ENCODE measurements at regions not wholly inside any gene's neighbourhood (a gene's known extent, or its start where the extent isn't known, plus 50 kb on each side); places are given as distances from the start of the nearest gene placed in this dataset.
"Not testable (repeated sequence)": the region's sequence is repeated elsewhere in the genome, so short reads cannot be mapped to it uniquely, and the experiment has no call there.

DNA sequence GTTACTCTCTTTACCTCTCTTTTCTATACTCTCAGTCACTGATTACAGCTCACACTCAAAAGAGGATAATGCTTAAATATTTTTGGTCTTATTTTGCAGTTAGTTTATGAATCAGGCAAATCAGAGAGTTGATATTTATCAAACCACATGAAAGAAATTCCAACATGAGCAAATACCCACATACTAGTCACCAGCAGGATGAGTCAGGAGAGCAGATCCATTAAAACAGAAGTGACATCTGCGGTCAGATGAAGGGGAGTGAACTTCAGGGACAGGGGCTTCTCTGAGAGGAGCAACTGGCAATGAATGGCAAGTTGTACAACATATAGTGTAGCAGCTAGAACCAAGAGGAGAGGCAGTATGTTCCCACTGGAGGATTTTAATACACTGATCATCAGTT is 258.7 kb downstream of the SYT10 start:
- Histone ChIP-seq H3K9ac (replicated peaks; ENCODE audit: extremely low read depth, insufficient read depth, low read length) (no peak overlapping the region), H3K4me3 (replicated peaks in 1 of 3; ENCODE audit: insufficient read depth in 1 of 3, low read depth in 1 of 3, low read length in 3 of 3) (no peak overlapping the region), H3K9me3 (replicated peaks; ENCODE audit: control insufficient read depth, insufficient read depth, low read length) (no peaks in the 10 kb centered on the region), H3K36me3 (ENCODE audit: control insufficient read depth in 2 of 2, extremely low read depth in 1 of 2, insufficient read depth in 2 of 2, low read length in 2 of 2) (no peaks in the 10 kb centered on the region), H2AFZ (ENCODE audit: low read depth, low read length) (no peak overlapping the region), H3K9me1 (replicated peaks; ENCODE audit: control insufficient read depth, extremely low read depth, insufficient read depth, low read length) (no peaks in the 10 kb centered on the region), H3K27me3 (ENCODE audit: control insufficient read depth in 2 of 2, insufficient read depth in 2 of 2, low read length in 2 of 2) (no peaks in the 10 kb centered on the region), H3K4me1 (ENCODE audit: control insufficient read depth, extremely low read depth, insufficient read depth, low read length) (no peaks in the 10 kb centered on the region), H4K20me1 (replicated peaks; ENCODE audit: control insufficient read depth, extremely low read depth, insufficient read depth, low read length) (no peaks in the 10 kb centered on the region), H3K4me2 (ENCODE audit: insufficient read depth, low read length) (no peak overlapping the region), H3K27ac (ENCODE audit: insufficient read depth, low read depth, low read length) (no peak overlapping the region), H3K79me2 (ENCODE audit: control insufficient read depth, insufficient read depth, low read length) (no peaks in the 10 kb centered on the region)
- no TSS peak for BruUV-seq (replicated peaks)
- CTCF ChIA-PET: no interaction called here
- FAIRE-seq (no peak), DNase-seq (ENCODE audit: low read depth, low spot score) (no peak)
- TF ChIP-seq MYC (IDR thresholded peaks at IDR 0.05; ENCODE audit: low read depth, low read length) (no peak), JUN (IDR thresholded peaks at IDR 0.05; ENCODE audit: borderline replicate concordance, insufficient read depth, insufficient read length, low read depth) (no peak), POLR2A (IDR thresholded peaks at IDR 0.05; ENCODE audit: low read depth, low read length) (no peak), FOS (IDR thresholded peaks at IDR 0.05; ENCODE audit: borderline replicate concordance, insufficient read depth, low read length) (no peak), GATA2 (IDR thresholded peaks at IDR 0.05; ENCODE audit: insufficient read depth, insufficient read length, low read depth, low read length) (no peak), POLR2AphosphoS5 (IDR thresholded peaks at IDR 0.05; ENCODE audit: insufficient read depth, low read depth, low read length) (no peak), EZH2 (IDR thresholded peaks at IDR 0.05; ENCODE audit: borderline replicate concordance, low read depth, low read length, severe bottlenecking) (no peak)
- TF ChIP-seq, protein P1, sequence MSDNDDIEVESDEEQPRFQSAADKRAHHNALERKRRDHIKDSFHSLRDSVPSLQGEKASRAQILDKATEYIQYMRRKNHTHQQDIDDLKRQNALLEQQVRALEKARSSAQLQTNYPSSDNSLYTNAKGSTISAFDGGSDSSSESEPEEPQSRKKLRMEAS (IDR thresholded peaks at IDR 0.05; ENCODE audit: insufficient read depth, insufficient read length): no peak
- TF ChIP-seq, protein P2, sequence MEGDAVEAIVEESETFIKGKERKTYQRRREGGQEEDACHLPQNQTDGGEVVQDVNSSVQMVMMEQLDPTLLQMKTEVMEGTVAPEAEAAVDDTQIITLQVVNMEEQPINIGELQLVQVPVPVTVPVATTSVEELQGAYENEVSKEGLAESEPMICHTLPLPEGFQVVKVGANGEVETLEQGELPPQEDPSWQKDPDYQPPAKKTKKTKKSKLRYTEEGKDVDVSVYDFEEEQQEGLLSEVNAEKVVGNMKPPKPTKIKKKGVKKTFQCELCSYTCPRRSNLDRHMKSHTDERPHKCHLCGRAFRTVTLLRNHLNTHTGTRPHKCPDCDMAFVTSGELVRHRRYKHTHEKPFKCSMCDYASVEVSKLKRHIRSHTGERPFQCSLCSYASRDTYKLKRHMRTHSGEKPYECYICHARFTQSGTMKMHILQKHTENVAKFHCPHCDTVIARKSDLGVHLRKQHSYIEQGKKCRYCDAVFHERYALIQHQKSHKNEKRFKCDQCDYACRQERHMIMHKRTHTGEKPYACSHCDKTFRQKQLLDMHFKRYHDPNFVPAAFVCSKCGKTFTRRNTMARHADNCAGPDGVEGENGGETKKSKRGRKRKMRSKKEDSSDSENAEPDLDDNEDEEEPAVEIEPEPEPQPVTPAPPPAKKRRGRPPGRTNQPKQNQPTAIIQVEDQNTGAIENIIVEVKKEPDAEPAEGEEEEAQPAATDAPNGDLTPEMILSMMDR (IDR thresholded peaks at IDR 0.05; ENCODE audit: extremely low read depth in 1 of 2, insufficient read depth in 1 of 2, low read depth in 1 of 2, low read length in 2 of 2): no peak
- POLR2A ChIA-PET: no interaction called here
- dilution Hi-C loops (cut with MboI; ENCODE audit: extremely low pct_ligation_motif_present, low sequenced_read_pairs): no loop called here
- intact Hi-C loops (cut with micrococcal nuclease): no loop called here

DNA sequence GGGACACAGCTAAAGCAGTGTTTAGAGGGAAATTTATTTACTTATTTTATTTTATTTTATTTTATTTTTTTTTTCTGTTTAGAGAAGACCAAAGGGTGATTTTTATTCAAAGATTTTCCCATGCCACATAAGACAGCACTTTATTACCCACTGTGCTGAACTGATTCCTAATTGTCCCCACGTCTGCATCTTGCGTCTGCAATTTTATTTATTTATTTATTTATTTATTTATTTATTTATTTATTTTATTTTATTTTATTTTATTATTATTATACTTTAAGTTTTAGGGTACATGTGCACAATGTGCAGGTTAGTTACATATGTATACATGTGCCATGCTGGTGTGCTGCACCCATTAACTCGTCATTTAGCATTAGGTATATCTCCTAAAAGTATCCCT is 269.7 kb upstream of the PKP2 start:
- H3K9me1 ChIP-seq (replicated peaks; ENCODE audit: control insufficient read depth, extremely low read depth, insufficient read depth, low read length); H3K4me1 ChIP-seq (ENCODE audit: control insufficient read depth, extremely low read depth, insufficient read depth, low read length); H3K36me3 ChIP-seq (ENCODE audit: control insufficient read depth in 2 of 2, extremely low read depth in 1 of 2, insufficient read depth in 2 of 2, low read length in 2 of 2); CTCF ChIA-PET; H2AFZ ChIP-seq (ENCODE audit: low read depth, low read length); H3K9me3 ChIP-seq (replicated peaks; ENCODE audit: control insufficient read depth, insufficient read depth, low read length); BruUV-seq (replicated peaks); H4K20me1 ChIP-seq (replicated peaks; ENCODE audit: control insufficient read depth, extremely low read depth, insufficient read depth, low read length); H3K4me3 ChIP-seq (replicated peaks in 1 of 3; ENCODE audit: insufficient read depth in 1 of 3, low read depth in 1 of 3, low read length in 3 of 3); H3K27ac ChIP-seq (ENCODE audit: insufficient read depth, low read depth, low read length); H3K9ac ChIP-seq (replicated peaks; ENCODE audit: extremely low read depth, insufficient read depth, low read length); POLR2A ChIA-PET; DNase-seq (ENCODE audit: low read depth, low spot score); dilution Hi-C loops (cut with MboI; ENCODE audit: extremely low pct_ligation_motif_present, low sequenced_read_pairs); H3K4me2 ChIP-seq (ENCODE audit: insufficient read depth, low read length); H3K79me2 ChIP-seq (ENCODE audit: control insufficient read depth, insufficient read depth, low read length); FAIRE-seq; H3K27me3 ChIP-seq (ENCODE audit: control insufficient read depth in 2 of 2, insufficient read depth in 2 of 2, low read length in 2 of 2); intact Hi-C loops (cut with micrococcal nuclease): not testable (repeated sequence)
